Stimulated activated CD8-positive, alpha-beta memory T cell treated with anti-CD3 and anti-CD28 coated beads, Interleukin-7, amount 100 ng/mL, for 48 hours (primary cell): ENCODE measurements at regions not wholly inside any gene's neighbourhood (a gene's known extent, or its start where the extent isn't known, plus 50 kb on each side); places are given as distances from the start of the nearest gene placed in this dataset.

ENCODE experiments used
- DNase-seq, 2 donors: peaks; one replicate each; pipeline ENCODE4 v3.0.0-alpha.2; 2020; ENCODE audit warnings: low read depth in 1 of 2; ENCODE audit errors: extremely low read depth in 1 of 2

DNA sequence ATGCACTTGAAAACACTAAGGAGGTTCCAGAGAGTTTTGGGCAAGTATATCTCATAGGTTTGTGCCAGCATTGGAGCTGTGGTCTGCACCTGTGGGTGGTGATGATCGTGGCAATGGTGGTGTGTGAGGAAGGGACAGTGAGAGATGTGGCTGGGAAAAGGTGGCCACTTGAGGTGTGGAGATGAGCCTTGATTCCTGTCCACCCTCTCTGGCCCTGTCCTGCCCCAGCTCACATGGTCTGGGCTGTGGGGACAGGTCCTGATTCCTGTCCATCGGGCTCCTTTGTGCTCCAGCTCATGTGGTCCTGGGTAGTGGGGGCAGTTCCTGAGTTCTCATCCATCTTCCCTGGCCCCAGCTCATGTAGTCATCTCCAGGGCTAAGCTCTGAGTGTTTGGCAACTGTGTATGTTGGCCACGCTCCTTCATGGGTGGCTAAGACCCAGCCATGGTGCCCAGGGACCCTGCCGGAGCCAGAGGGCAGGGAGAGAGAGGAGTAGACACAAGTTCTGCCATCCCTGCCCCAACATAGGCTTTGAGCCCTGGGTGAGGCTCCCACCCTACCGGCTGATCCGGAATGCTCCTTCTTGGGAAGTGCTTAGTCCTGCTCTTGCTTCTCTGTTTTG lies 294.4 kb upstream of the HDAC4 start:
- no peak for DNase-seq

DNA sequence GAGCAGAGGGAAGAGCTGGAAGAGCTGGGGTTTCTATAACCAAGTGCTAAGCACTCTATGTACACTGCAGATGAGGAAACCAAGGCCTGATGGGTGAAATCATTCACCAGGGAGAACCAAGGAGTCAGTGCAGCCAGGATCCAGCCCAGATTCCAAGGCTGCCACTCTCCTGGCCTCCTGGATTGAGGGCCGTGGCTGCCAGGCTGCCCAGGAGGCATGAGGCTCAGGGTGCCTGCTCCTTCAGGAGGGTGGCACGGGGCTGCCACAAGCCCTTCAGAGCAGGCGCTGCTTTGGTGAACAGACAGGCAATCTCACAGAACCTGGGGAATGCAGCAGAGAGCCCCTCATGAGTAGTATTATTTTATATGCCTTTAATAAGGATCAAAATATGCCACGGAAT lies 293.7 kb upstream of the HDAC4 start:
- no peak for DNase-seq

DNA sequence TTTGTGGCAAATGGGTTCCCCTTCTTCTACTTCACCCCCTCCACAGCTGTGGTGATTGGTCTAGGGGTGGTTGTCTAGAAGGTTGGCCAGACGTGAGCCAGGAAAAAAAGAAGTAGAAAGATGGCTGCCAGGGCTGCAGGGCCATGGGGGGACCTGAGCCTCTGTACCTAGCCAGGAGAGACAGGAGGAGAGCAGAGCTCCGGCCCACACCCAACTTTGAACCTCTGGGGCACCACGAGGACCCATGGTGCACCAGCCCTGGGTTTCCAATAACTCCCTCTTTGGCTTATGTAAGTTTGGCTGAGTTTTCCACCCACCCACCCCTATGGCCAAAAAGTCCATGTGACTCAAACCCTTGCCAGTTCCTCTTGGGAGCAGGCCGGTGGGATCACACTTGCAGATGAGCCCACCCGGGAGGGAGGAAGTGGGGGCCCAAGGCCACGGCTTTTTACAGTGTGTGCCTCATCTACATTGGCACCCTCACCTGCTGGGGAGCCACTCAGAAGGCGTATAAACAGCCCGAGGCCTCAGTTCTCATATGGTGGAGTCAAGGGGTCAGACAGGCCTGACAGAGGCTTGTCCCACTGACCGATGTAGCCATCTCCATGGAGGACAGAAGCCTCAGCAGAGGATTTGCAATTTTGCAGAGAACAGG lies 293.1 kb upstream of the HDAC4 start:
- no peak for DNase-seq

DNA sequence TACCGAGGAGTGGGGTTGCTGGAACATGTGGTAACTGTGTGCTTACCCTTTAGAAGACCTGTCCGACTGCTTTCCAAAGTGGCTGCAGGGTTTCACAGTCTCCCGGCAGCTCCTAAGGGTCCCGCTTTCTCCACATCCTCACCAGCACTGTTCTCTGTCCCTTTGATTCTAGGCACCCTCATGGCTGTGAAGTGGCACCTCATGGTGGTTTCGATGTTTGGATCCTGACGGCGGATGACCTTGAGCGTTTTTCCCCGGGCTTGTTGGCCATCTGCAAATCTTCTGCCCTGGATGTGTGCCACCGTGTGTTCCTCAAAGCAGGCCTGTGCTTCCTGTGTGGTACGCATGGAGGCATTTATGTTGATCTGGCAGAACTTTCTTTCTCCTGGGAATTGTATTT lies 292.5 kb upstream of the HDAC4 start:
- no peak for DNase-seq

DNA sequence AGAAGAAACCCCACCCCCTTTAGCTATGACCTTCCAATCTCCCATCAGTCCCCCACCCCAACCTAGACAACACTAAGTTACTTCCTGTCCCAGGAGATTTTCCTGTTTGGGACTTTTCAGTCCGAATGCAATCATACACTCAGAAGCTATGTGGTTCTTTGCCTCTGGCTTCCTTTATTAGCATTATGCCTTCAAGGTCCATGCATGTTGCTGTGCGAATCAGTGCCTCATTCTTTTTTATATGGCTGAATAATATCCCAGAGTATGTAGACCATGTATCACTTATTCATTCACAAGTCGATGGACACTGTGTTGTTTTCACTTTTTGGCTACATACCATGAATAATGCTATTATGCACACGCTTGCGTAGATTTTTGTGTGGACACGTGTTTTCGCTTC lies 292.1 kb upstream of the HDAC4 start:
- no peak for DNase-seq

DNA sequence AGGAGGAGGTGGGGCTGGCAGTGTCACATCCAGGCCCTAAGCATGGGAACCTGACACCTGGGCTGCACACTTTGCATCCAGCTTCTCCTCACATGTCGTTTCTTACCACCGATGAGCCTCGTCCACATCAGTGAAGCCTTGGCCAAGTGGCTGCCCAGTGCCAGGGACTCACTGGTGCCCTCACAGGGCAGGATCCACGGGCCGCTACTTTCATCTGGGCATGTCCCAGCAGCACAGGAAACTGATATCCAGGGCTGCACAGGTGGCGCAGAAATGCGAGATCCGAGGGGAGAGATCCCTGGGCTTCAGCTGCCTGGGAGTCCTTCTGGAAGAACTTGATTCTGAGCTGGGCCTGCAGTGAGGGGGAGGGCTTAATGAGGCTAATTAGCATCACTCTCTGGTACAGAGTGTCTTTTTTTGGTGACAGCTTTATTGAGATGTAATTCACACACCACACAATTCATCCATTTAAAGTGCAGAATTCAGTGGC lies 291.6 kb upstream of the HDAC4 start:
- DNase-seq, result no peak

DNA sequence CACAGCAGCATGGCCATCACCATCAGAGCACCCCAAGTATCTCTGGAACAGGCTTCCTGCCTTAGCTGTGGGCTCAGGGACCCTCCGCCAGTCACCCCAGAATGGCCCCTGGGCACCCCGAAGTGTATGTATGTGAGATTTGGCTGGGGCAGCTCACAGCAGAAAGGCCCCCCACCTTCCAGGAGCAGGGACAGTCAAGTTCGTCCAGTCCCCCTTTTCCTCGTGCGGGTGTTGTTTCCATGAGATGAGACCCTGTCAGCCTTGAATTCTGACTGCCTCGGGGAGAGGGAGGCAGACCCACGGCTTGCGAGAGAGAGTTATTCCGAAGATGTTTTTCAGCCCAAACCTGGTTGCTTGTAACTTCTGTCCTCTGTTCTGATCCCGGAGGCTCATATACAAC lies 290.9 kb upstream of the HDAC4 start:
- DNase-seq, result no peak

DNA sequence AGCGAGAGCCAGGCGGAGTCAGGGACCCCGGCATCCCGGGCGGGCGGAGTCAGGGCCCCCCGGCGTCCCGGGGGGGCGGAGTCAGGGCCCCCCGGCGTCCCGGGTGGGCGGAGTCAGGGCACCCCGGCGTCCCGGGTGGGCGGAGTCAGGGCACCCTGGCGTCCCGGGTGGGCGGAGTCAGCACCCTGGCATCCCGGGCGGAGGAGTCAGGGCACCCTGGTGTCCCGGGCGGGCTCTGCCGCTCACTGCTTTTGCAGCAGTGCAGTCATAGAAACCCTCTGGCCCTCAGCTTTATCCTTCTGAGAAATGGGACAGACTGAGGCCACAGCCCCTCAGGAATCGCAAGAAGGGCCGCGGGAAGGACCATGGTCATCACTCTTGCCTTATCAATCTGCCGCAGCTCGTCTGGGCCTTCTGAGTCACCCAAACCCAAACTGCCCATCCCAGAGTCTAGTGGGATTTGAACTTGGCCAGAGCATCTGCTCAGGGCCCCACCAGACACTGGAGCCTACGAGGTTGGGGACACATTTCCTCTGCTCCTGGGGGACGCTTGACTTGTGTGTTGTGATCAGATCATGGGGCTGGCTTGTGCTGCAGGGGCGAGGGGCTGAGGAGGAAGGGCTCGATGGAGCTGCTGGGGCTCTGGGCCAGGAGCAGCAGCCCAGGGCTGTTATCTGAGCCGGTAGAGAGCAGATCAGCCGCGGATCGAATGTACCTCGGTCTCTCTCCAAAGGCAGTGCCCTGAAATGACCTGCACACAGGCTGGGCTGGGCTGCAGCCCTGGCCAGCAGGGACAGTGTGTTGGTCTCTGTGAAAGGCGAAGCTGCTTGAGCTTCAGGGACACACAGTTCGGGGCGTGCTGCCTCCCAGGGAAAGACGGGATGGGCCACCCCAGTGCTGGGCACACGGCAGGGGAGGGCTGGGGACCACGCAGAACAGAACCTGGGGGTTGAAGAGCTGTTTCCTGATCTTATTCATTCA lies 290.1 kb upstream of the HDAC4 start:
- DNase-seq, result no peak

DNA sequence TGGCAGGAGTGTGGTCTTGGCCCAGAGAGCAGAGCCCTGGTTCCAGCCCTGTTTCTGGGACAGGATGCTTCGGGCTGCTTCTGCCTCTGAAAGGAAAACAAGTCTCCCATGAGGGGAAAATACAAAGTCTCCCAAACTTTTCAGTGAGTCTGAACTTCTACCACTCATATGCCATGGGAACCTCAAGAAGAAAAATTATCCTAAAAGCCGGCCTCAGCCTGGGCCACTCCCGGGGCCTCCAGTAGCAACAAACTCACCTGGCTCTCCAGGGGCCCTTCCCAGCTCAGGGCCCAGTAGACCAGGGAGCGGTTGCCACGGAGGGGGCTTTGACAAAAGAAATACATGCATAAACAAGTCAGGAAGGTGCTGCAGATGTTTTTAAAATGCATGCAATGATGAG lies 289.2 kb upstream of the HDAC4 start:
- no peak for DNase-seq

DNA sequence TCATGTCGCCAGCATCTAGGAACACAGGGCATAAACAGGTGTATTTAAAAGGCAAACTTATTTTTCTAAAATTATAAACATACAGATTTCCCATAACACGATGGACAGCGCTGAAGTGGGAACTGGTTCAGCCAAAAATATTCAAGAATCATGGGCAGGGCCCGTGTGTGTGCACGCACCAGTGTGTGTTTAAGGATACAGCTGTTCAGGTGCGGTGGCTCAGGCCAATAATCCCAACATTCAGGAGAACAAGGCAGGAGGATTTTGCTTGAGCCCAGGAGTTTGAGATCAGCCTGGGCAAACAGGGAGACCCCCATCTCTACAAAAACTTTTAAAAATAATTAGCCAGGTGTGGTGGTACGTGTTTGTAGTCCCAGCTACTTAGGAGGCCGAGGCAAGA lies 288.6 kb upstream of the HDAC4 start:
- no peak for DNase-seq

DNA sequence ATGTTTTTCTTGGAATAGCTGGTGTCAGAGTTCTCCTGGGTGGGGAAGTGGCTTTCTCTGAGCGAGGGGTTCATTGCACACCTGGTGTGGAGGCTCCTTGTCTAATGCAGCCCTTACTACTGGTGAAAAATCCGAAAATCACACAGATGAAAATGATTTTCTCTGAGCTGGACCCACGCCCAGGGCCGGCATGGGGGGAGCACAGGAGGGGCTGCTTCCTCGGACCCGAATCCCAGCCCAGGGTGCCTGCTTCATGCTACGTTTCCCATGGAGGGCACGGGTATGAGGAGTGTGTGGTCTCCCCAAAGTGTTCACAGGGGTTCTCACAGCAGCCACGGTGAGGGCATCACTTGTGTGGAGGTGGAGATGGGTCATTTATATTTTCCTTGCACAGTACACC lies 288.0 kb upstream of the HDAC4 start:
- DNase-seq, result no peak

DNA sequence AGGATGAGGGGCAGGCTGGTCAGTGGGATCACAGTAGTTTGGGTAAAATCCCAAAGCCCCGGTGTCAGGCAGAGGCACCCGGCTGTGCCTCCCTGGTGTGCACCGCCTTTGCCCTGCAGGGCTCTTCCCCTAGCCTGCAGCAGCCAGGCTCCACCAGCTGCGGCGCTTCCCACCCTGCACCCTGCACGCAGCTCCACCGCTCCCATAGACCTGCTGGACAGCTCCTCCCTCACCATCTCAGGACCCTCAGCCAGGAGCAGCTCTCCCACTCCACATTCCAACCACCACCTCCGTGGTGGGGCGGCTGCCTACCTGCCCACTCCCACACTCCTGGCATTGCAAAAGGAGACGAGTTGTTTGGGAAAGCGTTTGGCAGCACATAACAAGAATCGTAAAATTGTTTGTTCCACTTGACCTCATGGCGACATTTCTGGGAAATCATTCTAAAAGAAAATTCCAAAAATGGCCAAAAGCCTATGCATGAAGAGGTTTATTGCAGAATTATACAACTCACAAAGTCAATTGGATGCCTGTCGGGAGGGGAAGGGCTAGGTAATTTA lies 287.4 kb upstream of the HDAC4 start:
- DNase-seq, result no peak

DNA sequence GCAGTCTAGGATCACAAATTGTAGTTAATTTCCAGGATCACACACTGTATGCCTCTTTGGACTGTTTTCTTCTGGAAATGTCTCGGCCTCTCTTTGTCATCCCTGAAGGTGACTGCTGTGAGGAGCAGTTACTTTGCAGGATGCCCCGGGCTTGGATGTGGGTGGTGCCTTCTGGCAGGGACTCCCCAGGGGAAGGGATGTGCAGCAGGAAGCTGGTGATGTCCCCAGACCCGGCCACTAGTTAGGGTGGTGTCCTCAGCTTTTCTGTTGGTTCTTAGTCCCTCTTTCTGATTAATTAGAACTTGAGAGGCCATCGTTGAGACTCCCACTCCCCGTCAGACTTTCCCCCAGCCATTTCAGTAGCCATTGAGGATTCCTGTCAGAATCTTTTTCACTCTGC lies 286.6 kb upstream of the HDAC4 start:
- no peak for DNase-seq

DNA sequence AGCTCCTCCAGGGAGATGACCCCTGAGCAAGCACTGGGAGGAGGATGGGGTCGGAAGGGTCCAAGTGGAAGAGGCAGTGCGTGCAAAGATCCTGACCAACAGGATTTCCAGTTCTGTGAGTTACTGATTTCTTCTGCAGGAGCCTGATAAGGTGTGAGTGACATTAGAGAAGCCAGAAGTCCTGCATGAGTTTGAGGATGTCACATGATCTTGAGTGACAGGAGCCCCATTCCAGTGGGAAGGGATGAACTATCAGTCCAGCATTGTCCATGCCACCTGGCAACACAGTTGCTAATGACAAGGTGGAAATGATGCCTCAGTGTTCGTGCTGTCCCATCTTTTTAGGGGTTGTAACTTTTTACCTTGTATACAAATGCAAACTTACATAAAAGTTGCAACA lies 285.1 kb upstream of the HDAC4 start:
- DNase-seq, result no peak

DNA sequence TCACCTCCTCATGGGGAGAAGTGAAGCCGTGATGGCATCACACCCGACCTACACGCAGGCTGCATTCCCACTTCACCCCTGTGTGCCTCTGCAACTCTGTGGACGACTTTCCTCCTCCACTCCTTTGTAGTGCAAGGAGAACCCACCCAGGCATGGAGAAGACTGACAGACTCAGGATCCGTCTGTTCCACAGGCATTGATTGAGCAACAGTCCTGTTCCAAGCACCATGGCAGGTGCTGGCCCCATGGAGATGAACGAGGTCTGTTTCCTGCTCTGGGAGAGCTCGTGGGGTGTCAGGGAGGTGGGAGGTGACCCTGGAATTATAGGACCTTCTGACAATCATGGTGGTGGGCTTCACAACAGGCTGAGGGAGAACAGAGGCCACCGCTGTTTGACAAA lies 284.7 kb upstream of the HDAC4 start:
- no peak for DNase-seq

DNA sequence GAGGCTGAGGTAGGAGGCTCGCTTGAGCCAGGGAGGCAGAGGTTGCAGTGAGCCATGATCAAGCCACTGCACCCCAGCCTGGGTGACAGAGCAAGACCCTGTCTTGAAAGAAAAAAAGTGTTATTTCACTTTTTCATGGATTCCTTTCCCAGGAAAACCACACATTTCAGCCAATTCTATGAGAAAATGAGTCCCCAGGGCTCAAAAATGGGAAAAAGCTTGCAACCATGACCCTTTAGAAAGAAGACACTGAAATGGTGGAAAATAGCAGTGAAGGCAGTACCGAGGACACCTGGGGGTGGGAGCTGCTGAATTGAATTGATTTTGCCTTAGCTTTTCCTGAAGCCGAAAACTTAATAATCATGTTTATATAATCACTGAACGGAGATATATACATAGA lies 284.2 kb upstream of the HDAC4 start:
- no peak for DNase-seq

DNA sequence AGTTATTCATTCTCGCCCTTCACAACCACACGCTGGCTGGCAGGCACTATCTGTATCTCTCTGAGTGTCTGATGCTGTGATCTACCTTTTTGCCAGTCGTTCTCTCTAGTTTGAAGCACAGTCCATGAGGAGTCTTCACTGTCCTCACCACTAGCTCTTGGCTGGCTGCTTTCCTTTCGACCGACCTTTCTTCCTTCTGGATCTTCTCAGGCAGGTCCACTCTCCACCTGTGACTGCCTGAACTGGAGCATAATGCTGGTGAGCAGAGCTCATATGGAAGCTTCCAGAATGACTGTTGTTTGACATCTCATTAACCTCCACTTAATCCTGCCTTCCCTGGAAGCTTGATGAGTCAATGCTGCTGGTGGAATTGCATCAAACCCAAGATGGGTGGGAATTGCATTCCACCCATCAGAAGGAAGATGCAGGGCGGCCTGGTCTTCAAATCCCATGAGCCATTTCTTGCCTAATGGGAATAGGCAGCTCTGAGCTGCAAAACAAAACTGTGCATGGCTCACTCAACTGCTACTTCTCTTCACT lies 283.5 kb upstream of the HDAC4 start:
- DNase-seq, result no peak

DNA sequence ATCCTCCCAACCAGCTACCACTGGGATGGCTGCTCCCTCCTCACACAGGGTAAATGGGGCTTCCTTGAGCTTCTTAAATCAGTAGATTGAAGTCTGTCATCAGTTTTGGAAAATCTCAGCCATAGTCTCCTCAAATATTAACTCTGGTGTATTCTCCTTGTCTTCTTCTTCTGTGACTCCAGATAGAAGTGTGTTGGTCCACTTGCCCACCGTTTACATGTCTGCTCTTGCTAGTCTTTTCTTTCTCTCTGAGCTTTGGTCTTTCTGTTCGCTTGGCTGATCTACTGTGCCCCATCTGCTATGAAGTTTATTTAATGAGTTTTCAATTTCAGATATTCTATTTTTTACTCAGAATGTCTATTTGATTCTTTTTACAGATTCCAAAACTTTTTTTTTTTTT lies 281.7 kb upstream of the HDAC4 start:
- DNase-seq, result no peak

DNA sequence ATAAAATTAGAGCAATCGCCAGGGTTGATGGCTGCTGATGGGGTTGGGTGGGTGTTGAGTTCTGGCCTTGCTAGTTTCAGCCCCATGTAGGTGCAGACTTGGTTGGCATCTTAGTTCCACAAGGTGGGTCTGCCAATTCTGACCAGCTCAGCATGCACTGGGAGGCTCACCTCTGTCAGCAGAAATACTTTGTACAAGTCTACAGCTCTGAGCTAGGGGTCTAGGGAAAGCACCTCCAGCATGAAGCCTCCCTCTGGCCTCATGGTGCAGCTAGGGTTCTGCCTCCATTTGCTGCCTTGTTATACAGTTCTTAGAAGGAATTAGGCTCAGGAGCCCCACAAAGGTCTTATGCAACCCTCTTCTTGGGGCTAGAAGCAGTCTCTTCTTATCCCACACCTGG lies 278.9 kb upstream of the HDAC4 start:
- no peak for DNase-seq

DNA sequence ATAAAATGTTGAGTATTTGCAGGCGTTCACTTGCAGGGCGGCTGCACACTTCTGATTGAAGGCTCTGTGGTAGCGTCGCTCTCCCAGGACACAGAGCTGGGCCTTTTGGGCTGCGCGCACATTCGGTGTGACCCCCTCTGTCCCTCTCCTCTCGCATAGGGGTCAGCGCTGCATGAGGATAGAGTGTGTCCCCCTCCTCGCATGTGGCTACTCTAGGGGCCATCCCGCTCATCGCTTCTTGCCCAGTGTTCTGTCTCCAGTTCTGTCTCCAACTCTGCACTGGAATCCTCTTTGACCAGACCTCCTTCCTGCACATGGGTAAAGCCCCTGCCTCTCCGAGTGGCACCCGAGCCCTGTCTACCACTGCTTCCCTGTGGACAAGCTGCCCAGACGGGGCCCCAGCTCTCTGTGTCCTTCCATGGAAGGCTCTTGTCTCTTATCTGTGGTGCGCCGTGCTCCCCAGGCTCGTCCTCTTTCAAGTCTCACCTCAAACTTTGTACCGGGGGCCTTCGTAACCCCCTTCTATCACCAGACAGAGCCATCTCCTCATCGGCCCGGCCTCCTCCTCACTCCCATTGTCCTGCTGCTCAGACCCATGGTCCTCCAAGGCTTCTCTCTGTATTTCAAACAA lies 278.0 kb upstream of the HDAC4 start:
- no peak for DNase-seq

DNA sequence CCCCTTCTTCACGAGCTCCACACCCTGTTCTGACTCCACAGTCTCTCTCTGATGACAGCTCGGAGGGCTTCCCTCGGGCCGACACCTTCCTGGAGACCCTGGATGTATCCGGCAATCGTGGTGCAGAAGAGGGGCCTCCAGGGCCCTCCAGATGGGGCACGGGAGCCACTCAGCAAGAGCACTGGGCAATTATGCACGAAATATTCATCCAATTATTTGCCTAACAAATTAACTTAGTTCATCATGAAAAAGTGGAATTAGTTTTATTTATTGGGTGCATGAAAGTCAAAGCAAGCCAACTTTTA lies 277.3 kb upstream of the HDAC4 start:
- no peak for DNase-seq
